HG02973 (cell line): ENCODE measurements at regions not wholly inside any gene's neighbourhood (a gene's known extent, or its start where the extent isn't known, plus 50 kb on each side); places are given as distances from the start of the nearest gene placed in this dataset.
"Not testable (repeated sequence)": the region's sequence is repeated elsewhere in the genome, so short reads cannot be mapped to it uniquely, and the experiment has no call there.

Experiments
- ATAC-seq: cut with Tn5 transposase; IDR thresholded peaks from one replicate; pipeline ENCODE4 v1.9.1; 2021; ENCODE audit warnings: moderate library complexity; ENCODE audit not compliant: unreplicated experiment

DNA sequence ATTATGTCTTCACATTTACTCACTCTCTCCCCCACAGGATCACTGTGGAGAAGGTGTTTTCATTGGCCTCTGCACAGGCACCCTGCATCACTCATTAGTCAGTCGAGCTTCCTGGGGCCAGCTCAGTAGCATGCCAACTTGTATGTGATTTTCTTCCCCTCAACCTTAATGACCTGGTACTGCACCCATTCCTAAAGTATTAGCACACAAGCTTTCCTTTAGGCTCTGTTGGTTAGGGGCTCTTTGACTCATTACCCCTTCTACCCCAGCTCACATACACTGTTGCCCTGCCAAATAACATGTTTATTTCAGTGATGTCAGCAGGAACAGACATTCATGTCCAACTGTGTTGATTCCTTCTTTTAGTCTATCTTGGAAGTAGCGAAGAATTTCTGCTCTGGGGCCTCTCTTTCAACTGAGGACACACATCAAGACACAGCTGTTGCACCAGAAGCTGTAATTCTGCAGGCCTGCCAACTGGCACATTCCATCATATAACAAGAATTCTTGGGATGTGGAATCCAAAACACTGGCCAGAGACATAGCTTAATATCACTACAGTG lies 603.5 kb upstream of the ADAMTS5 start:
- no peak for ATAC-seq

DNA sequence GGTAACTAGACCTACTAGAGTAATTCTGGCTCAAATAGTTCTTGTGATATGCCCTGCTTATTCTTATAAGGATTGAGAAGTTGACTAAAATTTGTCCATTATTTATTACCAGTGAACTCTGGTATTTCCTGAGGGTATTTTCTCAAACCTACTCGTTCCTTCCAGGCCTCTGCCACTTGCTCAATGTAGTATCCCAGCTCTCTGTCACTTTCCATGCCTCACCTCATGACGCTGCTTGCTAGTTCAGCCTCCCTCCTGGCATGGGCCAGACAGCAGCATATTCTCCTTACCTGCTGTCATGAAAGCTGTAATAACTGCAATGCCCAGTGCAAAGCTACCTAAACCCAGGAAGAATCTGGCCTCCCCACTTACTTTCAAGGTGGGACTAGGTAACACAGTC lies 602.9 kb upstream of the ADAMTS5 start:
- no peak for ATAC-seq

DNA sequence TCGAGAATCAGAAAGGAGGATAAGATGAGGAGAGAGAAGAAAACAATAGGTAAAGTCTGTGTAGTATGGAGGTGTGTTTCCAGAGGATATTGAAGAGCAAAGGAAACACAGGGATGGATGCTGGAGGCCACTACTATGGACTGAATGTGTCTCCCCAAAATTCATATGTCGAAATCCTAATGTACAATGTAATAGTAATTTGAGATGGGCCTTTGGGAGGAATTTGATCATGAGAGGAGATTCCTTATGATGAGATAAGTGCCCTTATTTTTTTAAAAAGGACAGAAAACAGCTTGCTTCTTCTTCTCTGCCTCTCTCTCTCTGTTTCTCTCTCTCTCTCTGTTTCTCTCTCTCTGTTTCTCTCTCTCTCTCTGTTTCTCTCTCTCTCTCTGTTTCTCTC lies 602.2 kb upstream of the ADAMTS5 start:
- ATAC-seq: no peak

DNA sequence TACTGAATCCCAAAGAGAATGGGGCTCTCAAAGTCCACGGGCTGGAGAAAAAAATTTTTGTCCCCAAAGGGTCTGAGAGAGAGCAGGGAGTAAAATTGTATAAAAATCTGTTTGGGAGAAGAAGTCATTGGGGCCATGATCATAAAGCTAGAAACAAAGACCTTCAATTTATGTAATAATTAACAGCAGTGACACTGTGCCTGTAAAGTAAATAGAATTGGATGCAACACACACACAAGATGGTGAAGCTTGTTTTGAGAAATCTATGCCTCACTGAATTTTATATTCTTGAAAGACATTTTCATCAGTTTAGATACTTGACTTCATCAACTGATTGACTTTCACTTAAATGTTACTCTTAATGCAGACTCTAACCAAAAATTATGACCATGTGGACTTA lies 600.5 kb upstream of the ADAMTS5 start:
- ATAC-seq: no peak

DNA sequence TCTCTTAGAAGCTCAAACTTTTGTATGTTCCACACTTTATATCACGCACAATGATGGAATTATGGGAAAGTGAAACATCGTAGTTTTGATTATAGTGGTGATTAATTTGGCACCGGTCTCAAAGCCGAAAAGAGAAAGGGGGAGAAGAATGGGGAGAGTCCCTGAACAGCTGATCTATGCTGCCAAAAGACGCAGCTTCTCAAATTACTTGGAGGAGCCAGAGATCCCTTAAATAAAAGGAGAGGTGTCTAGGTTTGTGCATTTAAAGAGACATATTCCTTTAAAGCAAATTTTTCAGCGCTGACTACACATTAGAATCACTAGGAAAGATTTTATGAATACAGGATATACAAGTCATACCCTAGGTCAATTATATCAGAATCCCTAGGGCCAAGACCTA lies 599.6 kb upstream of the ADAMTS5 start:
- no peak for ATAC-seq

DNA sequence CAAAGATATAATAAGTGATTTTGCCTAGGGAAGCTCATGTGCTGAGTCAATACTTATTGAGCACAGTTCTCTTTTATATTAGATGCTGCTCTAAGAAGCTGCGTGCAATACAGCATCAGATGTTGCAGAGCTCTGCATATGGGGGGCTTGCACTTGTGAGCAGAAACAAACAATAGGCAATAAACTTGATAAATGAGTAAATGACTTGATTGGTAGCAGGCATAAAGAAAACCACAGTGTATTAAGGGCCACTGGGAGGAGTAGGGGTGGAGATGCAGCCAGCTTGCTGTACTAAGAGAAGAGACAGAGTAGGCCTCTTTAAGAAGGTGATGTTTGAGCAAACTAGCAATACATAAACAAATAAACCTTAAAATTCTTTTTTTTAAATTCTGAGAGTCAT lies 598.5 kb upstream of the ADAMTS5 start:
- ATAC-seq: no peak

DNA sequence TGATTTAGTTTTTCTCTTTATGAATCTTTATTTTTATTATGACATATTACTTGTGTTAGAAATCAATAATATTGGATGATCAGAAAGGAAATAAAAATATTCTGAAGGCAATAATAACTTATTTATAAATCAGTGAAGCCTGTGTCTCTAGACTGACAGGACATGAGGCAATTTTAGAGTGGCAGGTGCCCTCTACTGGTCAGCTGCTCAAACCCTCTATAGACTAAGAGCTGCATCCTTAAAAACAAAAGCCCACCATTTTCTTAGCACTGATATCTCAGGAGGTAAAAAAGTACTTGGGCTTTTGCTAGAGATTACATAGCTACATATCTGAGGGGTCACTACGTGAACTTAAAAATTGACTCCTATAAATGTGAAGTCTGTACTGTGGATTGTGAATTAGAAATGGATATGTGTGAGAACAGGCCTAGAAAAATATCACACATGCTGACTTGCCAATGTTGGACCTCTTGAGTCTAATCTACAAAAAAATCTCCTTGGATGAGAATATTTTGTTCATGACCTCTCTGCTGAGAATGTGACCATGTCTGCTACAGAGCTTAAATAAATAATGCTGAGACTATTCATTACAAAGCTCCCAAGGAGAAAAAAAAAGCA lies 597.9 kb upstream of the ADAMTS5 start:
- ATAC-seq: no peak

DNA sequence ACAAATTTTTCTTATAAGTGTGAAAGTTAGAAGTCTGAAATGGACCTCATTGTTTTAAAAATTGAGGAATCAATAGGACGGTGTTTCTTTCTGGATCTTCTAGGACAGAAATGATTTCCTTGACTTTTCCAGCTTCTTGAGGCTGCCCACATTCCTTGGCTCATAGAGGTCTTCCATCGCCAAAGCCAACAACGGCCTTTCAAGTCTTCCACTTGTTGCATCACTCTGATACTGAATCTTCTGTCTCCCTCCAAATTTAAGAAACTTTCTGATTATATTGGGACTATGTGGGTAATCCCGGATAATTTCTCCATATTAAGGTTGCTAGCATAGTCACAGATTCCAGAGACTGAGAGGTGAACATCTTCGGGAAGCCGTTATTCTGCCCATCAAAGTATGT lies 595.4 kb upstream of the ADAMTS5 start:
- no peak for ATAC-seq

DNA sequence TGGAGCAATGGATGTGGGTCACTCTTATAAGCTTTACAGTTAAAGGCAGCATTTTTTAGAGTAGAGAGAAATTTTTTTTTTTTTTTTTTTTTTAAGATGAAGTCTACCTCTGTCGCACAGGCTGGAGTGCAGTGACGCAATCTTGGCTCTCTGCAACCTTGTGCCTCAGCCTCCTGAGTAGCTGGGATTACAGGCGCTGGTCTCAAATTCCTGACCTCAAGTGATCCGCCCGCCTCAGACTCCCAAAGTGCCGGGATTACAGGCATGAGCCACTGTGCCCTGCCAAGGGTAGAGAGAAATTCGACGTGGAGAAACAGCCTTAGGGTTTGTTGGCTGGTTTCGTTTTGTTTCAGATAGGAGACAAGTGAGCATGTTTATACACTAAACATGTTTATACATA lies 594.2 kb upstream of the ADAMTS5 start:
- ATAC-seq: no peak

DNA sequence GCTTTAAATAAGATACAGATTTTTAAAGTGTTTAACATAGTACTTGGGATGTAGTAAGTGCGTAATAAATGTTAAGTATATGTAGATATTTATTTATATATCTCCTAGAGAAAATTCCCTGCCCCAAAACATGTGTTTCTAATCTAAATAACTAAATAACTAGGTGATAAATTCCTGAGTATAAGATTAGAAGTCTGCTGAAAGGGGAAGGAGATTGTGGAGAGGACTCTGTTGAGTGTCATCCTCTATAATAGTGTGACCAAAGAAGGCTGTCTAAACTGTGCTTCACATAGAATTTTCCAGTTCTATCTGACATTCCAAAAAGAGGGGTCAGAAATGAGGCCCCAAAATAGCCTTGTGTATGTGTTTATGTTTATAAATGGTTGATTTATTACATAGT lies 590.5 kb upstream of the ADAMTS5 start:
- ATAC-seq: no peak

DNA sequence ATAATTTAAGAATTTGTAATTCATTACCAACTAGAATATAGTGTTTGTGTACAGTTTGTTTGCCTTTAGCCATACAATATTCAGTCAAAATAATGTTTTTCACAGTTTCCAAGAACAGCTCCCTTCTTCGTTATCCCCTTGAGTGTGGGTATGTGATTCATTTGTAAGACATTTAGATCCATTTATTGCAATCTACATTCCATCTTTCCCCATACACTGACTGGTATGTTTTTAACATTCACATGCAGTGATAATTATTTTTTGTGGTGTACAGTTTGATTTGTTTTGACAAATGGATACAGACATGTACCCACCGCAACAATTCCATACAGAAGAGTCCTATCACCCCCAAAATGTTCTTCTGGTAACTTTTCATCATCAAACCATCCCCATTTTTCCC lies 589.1 kb upstream of the ADAMTS5 start:
- ATAC-seq: no peak

DNA sequence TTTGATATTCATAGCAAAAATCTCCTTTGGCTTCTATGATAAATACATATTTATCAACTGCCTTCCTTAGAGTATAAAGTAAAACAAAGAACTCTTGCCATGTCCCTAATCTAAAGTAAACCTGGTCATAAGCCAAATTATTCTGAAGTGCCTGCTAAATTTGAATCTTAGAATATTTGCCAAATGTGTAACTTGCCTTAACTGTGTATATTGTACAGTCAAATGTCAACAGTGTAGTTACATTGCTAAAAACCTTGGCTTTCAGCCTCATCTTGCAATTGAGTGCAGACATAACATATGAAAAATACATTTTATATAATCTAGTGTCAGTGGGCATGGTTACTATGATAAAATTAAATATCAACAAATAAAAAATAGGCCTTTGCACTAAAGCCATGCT lies 583.4 kb upstream of the ADAMTS5 start:
- no peak for ATAC-seq

DNA sequence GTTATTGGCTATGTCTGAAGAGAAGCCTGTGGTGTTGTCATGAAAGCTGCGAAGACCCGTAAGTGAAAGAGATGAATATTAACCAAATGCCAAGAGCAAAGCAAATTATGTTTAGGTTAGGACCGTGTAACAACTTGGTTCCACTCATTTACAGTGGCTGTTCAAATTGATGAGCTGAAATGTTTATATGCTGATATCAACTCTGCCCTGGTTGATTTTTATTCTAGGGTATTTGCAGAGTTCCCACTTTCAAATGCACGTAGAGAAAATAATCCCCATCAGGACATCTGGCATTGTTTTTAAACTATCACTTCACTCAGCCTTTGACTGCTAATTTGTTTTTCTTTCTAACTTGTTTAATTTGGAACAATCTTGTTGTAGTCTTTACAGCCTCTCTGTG lies 581.6 kb upstream of the ADAMTS5 start:
- ATAC-seq: no peak

DNA sequence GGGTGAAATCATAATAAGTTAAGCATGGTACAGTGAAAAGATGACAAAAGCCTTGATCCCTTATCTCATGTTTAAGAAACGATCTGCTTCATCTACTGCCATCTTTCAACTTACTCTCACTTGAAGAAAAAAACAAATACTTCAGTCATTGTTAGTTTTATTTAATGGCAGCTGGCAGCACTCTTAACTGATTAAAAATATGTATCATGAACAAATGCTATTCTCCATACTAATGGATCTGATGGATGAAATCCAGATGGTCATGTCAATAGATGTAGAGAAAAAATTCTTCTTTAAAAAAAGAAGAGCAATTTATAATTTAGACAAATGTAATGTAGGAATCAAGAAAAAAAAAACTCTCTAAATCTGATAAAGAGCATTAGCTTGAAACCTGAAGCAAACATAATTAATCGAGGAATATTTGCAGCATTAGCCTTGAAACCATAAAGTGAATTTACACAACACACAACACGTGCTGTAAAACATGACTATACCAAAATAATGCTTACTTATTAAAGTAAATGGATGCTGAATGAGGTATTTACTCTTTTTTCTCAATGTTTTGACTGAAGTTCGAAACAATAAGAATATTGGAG lies 579.0 kb upstream of the ADAMTS5 start:
- no peak for ATAC-seq

DNA sequence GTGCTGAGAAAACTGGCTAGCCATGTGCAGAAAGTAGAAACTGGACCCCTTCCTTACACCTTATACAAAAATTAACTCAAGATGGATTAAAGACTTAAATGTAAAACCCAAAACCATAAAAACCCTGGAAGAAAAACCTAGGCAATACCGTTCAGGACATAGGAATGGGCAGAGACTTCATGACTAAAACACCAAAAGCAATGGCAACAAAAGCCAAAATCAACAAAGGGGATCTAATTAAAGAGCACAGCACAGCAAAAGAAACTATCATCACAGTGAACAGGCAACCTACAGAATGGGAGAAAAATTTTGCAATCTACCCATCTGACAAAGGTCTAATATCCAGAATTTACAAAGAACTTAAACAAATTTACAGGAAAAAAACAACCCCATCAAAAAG lies 575.2 kb upstream of the ADAMTS5 start:
- not testable (repeated sequence) for ATAC-seq

DNA sequence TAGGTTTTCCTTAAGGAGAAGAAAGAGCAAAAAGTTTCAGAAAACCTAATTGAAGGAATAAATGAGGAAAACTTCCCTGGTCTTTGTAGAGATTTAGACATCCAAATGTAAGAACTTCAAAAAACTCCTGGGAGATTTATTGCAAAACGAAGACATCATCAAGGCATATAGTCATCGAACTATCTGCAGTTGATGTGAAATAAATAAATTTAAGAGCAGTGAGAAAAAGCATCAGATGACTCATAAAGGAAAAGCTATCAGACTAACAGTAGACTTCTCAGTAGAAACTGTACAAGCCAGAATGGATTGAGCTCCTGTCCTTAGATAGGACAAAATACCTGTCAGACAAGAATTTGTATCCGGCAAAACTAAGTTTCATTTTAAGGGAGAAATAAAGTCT lies 569.4 kb upstream of the ADAMTS5 start:
- no peak for ATAC-seq

DNA sequence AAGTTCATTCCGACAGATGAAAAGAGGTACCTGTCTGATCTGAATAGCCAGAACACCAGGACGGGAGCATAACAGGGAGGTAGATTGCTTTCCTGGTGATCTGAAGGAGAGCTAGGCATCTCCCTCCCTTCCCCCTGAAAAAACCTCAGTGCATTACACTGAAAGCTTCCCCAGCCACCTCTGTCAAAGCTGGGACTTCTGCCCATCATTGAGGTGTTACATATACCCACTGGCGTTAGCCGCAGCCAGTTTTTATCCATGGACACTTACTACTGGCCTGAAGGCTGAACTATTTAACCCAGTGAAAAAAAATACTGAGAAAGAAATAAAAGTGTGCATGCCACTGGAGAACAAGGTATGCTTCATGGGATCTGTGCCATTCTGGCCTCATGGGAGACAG lies 568.3 kb upstream of the ADAMTS5 start:
- ATAC-seq: no peak

DNA sequence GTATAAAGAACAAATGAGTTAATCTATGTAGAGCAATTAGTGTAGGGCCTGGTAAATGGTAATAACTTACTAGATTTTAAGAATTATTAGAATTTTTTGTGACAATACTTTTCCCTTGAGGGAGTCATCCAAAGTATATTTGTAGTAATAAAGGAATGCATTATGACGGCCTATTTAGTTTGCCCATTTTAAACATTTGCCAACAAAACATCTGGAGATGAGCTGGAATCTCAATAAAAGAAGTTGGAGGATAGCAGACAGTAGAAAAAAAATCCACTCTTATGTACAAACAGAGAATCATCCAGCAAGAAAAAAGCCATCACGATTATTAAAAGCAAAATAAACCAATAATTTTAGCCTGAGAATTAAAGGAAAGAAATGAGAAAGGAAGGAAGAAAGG lies 567.3 kb upstream of the ADAMTS5 start:
- no peak for ATAC-seq

DNA sequence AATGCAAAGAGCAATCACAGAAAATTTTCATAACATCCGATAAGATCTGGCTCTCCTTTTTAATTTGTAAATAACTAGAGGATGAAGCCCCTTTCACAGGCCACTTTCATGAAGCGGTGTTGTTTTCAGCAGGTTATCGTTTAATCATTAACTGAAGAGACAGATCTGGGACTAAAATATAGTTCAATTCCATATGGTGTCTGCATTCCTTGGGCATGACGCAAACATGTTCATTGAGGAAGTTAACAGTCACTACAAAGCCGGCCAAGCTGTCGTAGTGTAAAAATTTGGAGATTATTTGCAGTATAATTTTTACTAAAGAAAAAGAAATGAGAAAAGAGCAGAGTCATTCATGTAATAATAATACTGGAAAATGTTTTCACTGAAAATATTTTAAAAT lies 565.2 kb upstream of the ADAMTS5 start:
- ATAC-seq: no peak

DNA sequence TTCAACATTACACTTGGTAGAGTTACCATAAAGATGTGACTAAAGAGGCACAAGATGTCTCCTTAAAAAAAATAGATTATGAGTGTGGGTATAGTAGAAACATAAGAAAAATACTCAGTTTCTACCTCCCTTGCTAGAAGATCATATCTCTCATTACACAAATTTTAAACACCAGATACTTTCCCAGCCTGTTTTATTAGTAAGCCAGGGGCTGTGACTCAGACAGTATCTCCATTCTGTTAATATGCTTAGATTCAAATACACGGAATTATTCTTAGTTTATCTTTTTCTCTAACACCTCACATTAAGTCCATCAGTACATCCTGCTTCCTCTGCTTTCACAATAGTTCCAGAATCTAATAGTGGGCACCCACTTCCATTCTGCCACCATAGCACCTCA lies 561.8 kb upstream of the ADAMTS5 start:
- no peak for ATAC-seq

DNA sequence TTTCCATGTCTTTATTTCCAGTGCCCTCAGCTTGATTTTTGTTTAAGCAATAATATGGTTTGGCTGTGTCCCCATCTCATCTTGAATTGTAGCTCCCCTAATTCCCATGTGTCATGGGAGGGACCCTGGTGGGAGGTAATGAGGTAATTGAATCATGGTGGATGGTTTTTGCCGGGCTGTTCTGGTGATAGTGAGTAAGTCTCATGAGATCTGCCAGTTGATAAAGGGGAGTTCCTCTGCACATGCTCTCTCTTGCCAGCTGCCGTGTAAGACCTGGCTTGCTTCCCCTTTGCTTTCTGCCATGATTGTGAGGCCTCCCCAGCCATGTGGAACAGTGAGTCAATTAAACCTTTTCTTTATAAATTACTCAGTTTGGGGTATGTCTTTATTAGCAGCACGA lies 559.6 kb upstream of the ADAMTS5 start:
- ATAC-seq: no peak

DNA sequence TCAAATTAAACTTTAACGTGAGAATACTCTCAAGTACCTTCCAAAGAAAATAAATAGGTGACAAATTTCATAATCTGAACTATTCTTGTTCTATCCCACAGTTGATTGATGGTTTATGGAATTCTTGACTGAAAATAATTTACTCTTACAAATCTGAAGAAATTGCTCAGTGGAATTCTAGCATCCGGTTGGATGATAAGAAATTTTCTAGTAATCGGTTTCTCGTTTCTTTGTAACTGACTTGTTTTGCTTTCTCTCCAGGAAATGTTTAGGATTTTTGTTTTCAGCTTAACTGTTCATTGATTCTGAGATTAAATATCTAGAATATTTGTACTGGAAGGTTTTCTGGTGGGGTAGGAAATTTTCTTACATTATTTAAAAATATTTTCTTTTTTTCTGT lies 558.9 kb upstream of the ADAMTS5 start:
- ATAC-seq: no peak

DNA sequence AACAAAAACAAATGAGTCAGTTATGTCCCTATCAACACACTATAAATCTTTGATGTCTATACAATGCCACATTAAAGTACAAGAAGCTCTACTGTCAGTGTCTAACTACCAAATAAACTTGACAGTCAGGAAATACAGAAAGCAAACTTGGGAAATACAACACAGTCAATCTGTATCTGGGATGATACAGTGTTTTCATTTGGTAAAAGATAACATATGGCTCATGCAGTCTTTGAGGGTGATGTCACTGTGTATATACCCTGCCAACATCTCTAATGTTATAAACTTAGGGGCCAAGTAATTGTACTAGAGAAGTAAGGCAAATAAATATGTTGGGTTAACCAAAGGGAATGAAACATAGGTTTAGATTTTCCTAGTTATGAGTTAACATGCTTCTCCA lies 552.5 kb upstream of the ADAMTS5 start:
- no peak for ATAC-seq
